ENCODE measurements at regions not wholly inside any gene's neighbourhood (a gene's known extent, or its start where the extent isn't known, plus 50 kb on each side); places are given as distances from the start of the nearest gene placed in this dataset.

GRCh38 chr22:27335102-27335660, 466.4 kb downstream of the MN1 start:
- Histone ChIP-seq H3F3A (ENCODE audit: insufficient read depth, low read length) (no peaks in the 10 kb centered on the region), H4K20me1 (ENCODE audit: insufficient read depth, low read length) (no peaks in the 10 kb centered on the region), H3K36me3 (replicated peaks; ENCODE audit: insufficient read depth, low read length) (no peaks in the 10 kb centered on the region), H3K27ac (ENCODE audit: low read length) (no peak overlapping the region), H3K4me3 (ENCODE audit: low read length) (no peak overlapping the region), H3K9ac (ENCODE audit: low read length) (no peak overlapping the region), H3K9me2 (replicated peaks; ENCODE audit: insufficient read depth, low read length) (no peaks in the 10 kb centered on the region), H3K27me3 (replicated peaks; ENCODE audit: insufficient read depth, low read length) (peaks cover 47% of the 10 kb centered on the region), H2AFZ (ENCODE audit: low read length) (no peak overlapping the region), H3K4me1 (ENCODE audit: low read length) (no peaks in the 10 kb centered on the region), H3K4me2 (ENCODE audit: low read depth, low read length) (no peak overlapping the region), H3K79me2 (ENCODE audit: low read length) (no peaks in the 10 kb centered on the region), H3K9me3 (replicated peaks; ENCODE audit: insufficient read depth, low read length) (no peaks in the 10 kb centered on the region)
- no peak for TF ChIP-seq EZH2phosphoT487 (IDR thresholded peaks at IDR 0.05; ENCODE audit: low read length)
- TF ChIP-seq, protein P1, sequence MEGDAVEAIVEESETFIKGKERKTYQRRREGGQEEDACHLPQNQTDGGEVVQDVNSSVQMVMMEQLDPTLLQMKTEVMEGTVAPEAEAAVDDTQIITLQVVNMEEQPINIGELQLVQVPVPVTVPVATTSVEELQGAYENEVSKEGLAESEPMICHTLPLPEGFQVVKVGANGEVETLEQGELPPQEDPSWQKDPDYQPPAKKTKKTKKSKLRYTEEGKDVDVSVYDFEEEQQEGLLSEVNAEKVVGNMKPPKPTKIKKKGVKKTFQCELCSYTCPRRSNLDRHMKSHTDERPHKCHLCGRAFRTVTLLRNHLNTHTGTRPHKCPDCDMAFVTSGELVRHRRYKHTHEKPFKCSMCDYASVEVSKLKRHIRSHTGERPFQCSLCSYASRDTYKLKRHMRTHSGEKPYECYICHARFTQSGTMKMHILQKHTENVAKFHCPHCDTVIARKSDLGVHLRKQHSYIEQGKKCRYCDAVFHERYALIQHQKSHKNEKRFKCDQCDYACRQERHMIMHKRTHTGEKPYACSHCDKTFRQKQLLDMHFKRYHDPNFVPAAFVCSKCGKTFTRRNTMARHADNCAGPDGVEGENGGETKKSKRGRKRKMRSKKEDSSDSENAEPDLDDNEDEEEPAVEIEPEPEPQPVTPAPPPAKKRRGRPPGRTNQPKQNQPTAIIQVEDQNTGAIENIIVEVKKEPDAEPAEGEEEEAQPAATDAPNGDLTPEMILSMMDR (IDR thresholded peaks at IDR 0.05; ENCODE audit: low read length): no peak
- TF ChIP-seq EZH2 (optimal IDR thresholded peaks at IDR 0.05; ENCODE audit: low read depth, low read length): no peak
- DNase-seq: no peak

GRCh38 chr22:27336151-27337090, 465.1 kb downstream of the MN1 start:
- Histone ChIP-seq H3K9ac (ENCODE audit: low read length) (no peak overlapping the region), H3F3A (ENCODE audit: insufficient read depth, low read length) (no peaks in the 10 kb centered on the region), H3K9me3 (replicated peaks; ENCODE audit: insufficient read depth, low read length) (no peaks in the 10 kb centered on the region), H3K36me3 (replicated peaks; ENCODE audit: insufficient read depth, low read length) (no peaks in the 10 kb centered on the region), H3K27me3 (replicated peaks; ENCODE audit: insufficient read depth, low read length) (peaks cover 35% of the 10 kb centered on the region), H3K4me1 (ENCODE audit: low read length) (no peaks in the 10 kb centered on the region), H4K20me1 (ENCODE audit: insufficient read depth, low read length) (no peaks in the 10 kb centered on the region), H3K79me2 (ENCODE audit: low read length) (no peaks in the 10 kb centered on the region), H3K9me2 (replicated peaks; ENCODE audit: insufficient read depth, low read length) (no peaks in the 10 kb centered on the region), H2AFZ (ENCODE audit: low read length) (no peak overlapping the region), H3K27ac (ENCODE audit: low read length) (no peak overlapping the region), H3K4me2 (ENCODE audit: low read depth, low read length) (no peak overlapping the region), H3K4me3 (ENCODE audit: low read length) (no peak overlapping the region)
- TF ChIP-seq EZH2phosphoT487 (IDR thresholded peaks at IDR 0.05; ENCODE audit: low read length) (no peak), EZH2 (optimal IDR thresholded peaks at IDR 0.05; ENCODE audit: low read depth, low read length) (no peak)
- TF ChIP-seq, protein P1 (IDR thresholded peaks at IDR 0.05; ENCODE audit: low read length): no peak
- no peak for DNase-seq

- Histone ChIP-seq H3K36me3 (replicated peaks; ENCODE audit: insufficient read depth, low read length) (no peaks in the 10 kb centered on the region), H3K9me3 (replicated peaks; ENCODE audit: insufficient read depth, low read length) (no peaks in the 10 kb centered on the region), H3K27me3 (replicated peaks; ENCODE audit: insufficient read depth, low read length) (peaks cover 37% of the 10 kb centered on the region), H3K4me3 (ENCODE audit: low read length) (no peak overlapping the region), H3K4me2 (ENCODE audit: low read depth, low read length) (no peak overlapping the region), H3K79me2 (ENCODE audit: low read length) (no peaks in the 10 kb centered on the region), H2AFZ (ENCODE audit: low read length) (no peak overlapping the region), H4K20me1 (ENCODE audit: insufficient read depth, low read length) (no peaks in the 10 kb centered on the region), H3K4me1 (ENCODE audit: low read length) (no peaks in the 10 kb centered on the region), H3K27ac (ENCODE audit: low read length) (no peak overlapping the region), H3K9me2 (replicated peaks; ENCODE audit: insufficient read depth, low read length) (no peaks in the 10 kb centered on the region), H3K9ac (ENCODE audit: low read length) (no peak overlapping the region), H3F3A (ENCODE audit: insufficient read depth, low read length) (no peaks in the 10 kb centered on the region)
- TF ChIP-seq EZH2 (optimal IDR thresholded peaks at IDR 0.05; ENCODE audit: low read depth, low read length): no peak
- TF ChIP-seq EZH2phosphoT487 (IDR thresholded peaks at IDR 0.05; ENCODE audit: low read length): no peak
- TF ChIP-seq, protein P1 (IDR thresholded peaks at IDR 0.05; ENCODE audit: low read length): no peak
- DNase-seq: no peak
Measured at GRCh38 chr22:27337676-27338075, 463.9 kb downstream of the MN1 start.

Data from MM.1S (cell line).